HG03354 (cell line): ENCODE measurements at regions not wholly inside any gene's neighbourhood (a gene's known extent, or its start where the extent isn't known, plus 50 kb on each side); places are given as distances from the start of the nearest gene placed in this dataset.
"Not testable (repeated sequence)": the region's sequence is repeated elsewhere in the genome, so short reads cannot be mapped to it uniquely, and the experiment has no call there.

Experiments used
- ATAC-seq: cut with Tn5 transposase; IDR thresholded peaks from one replicate; pipeline ENCODE4 v1.9.1; 2021; ENCODE audit warnings: mild to moderate bottlenecking; ENCODE audit not compliant: unreplicated experiment, poor library complexity, severe bottlenecking

- ATAC-seq: not testable (repeated sequence)
Measured at GRCh38 chr9:40768646-40769198, 359.8 kb downstream of the FOXD4L6 start.

GRCh38 chr9:40768178-40768577, 360.3 kb downstream of the FOXD4L6 start:
- not testable (repeated sequence) for ATAC-seq

- ATAC-seq: not testable (repeated sequence)
Measured at GRCh38 chr9:40754957-40755356, 373.5 kb downstream of the FOXD4L6 start.

- ATAC-seq: not testable (repeated sequence)
Measured at GRCh38 chr9:40753288-40753687, 375.2 kb downstream of the FOXD4L6 start.

GRCh38 chr9:40746921-40747485, 381.5 kb downstream of the FOXD4L6 start:
- peak; percentile 46 for ATAC-seq
